Adipose tissue (tissue), 3 donors: ENCODE measurements at regions not wholly inside any gene's neighbourhood (a gene's known extent, or its start where the extent isn't known, plus 50 kb on each side); places are given as distances from the start of the nearest gene placed in this dataset.

Source experiments
- H3K27ac ChIP-seq: one replicate; pipeline ENCODE4 v1.5.1; 2013; ENCODE audit warnings: low read depth, low read length
- WGBS, 3 donors: extraction: QIAGEN DNeasy Blood & Tissue Kit; methylation state at CpG; one replicate each; pipeline ENCODE4 v1.1.7; 2013; 5-methylcytosine and 5-hydroxymethylcytosine counted together
- donor health status: healthy with polysubstance abuse.
- donor health status: Bipolar disorder and iron deficiency.
- donor health status: healthy.

DNA sequence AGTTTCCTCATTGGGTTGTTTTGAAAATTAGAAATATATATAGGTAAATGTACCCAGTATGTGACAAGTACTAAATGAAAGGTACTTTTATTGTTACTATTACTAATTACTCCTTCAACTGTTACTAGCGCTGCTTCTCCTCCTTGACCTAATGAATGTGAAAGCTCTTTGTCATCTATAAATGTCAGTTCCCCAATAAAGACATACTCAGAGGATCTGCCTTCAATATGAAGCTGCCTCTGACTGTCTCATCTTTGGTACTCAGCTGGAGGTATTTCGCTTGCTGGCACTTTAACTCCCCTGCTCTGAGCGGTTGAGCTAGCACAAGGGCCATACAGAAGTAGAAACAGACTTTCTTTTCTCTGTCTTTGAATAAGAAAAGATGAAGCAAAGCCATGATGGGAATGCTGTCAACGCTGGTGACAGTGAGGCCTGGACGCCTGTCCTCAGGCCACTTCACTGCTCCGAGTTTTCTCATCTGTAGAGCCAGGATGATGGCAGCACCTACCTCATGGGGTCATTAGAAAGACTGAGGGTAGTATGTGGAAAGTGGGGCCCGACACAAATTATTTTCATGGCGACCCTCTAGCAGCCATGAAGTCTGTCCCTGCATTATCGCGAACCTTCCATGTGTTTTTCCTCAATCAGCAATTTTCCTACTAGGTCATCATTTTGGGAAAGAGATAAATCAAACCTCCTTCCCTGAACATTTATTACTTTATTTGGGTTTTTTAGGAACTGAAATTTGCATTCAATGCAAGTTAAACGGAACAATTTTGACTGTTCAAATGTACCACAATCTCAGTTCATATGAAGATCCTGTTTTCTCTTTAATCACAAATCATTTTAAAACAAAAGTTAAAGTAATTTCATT, 55.9 kb upstream of the SNX9 start:
- H3K27ac ChIP-seq: no peak overlapping the region
- 94 to 98% (median 94%) methylated on average over 11 of the region's 11 CpGs for WGBS, 3 donors

DNA sequence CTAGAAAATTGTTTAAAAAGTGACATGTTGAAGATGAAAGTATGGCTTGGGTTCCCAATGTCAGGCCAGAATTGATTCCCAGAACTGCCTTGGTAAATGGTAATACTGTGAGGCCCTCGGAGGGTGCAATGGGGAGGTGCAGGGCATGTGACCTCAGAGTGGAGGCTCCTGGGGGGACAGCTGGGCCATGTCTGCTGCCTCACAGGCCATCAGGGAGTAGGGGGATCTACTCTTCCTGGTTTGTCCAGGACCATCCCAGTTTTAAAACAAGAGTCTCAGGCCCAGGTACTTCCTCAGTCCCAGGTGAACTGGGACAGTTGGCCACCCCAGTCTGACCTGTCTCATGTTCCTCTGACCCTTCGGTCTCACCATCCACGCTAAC, 55.3 kb upstream of the SNX9 start:
- 92 to 98% (median 96%) methylated on average over 3 of the region's 3 CpGs for WGBS, 3 donors
- H3K27ac ChIP-seq: no peak overlapping the region

- 65 to 83% (median 67%) methylated on average over 6 of the region's 6 CpGs for WGBS, 3 donors
- H3K27ac ChIP-seq: no peak overlapping the region
Observed at GRCh38 chr6:157768304-157768703, 54.7 kb upstream of the SNX9 start.

DNA sequence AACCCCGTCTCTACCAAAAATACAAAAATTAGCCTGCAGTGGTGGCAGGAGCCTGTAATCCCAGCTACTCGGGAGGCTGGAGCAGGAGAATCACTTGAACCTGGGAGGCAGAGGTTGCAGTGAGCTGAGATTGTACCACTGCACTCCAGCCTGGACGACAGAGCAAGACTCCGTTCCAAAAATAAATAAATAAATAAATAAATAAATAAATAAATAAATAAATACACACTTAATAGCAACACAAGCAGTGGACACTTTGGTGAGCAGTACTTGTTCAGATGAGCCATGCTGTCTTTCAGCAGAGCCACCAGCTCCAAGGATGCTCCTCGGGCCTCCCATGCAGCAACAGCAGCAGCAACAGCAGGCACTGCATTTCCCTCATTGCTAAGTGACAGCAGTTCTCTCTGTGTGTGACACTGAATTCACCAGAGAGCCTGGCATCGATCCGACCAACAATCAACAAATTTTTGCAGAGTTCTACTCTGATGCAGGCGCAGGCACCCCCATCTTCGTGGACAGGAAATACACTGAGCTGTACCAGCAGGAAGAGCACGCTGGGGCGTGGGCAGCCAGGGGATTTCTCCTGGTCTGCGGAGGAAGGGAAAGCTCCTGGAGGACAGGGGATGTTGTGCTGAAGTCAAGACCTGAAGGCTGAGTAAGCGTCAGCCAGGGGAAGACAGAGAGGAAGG, 54.0 kb upstream of the SNX9 start:
- no peak overlapping the region for H3K27ac ChIP-seq
- 76 to 91% (median 76%) methylated on average over 13 of the region's 13 CpGs for WGBS, 3 donors

DNA sequence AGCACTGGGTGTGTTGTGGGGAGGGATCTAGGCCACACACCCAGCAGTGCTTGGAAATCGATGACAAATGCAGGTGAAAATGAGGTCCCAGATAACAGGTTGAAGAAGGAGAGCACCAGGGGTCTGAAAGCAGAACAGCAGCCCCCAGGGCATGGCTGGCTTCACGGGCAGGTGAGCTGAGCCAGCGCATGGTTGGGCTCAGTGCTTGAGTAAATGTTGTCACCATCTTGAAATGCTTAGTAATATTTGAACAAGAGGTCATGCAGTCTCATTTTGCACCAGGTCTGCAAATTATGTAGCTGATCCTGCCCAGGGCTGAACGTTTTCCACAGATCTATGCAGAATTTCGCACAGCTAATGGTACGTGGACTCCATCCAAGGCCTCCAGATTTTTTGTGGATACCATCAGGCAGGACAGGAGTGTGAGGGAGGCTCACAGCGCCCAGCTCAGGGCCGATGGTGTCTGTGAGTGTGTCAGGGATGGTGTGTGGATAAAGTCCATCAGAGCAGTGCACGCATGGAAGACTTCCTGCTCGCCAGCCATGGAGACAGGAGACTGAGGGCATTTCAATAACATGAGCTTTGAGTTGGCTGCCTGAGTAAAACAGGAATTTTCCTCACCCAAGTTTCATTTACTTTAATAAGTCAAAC, 53.1 kb upstream of the SNX9 start:
- WGBS, 3 donors: 86 to 93% (median 91%) methylated on average over 10 of the region's 10 CpGs
- no peak overlapping the region for H3K27ac ChIP-seq

- 76 to 92% (median 85%) methylated on average over 1 of the region's 1 CpG for WGBS, 3 donors
Observed at GRCh38 chr6:157770946-157771345, 52.1 kb upstream of the SNX9 start.

GRCh38 chr6:157772820-157773219, 50.2 kb upstream of the SNX9 start:
- WGBS, 3 donors: 87 to 95% (median 93%) methylated on average over 10 of the region's 10 CpGs
- no peak overlapping the region for H3K27ac ChIP-seq

More at GRCh38 chr6:157770946-157771345, 52.1 kb upstream of the SNX9 start:
- no peak overlapping the region for H3K27ac ChIP-seq
